ENCODE measurements at regions not wholly inside any gene's neighbourhood (a gene's known extent, or its start where the extent isn't known, plus 50 kb on each side); places are given as distances from the start of the nearest gene placed in this dataset.
A peak's percentile ranks its signal among the peaks of the same experiment; 100 is the strongest.

DNA sequence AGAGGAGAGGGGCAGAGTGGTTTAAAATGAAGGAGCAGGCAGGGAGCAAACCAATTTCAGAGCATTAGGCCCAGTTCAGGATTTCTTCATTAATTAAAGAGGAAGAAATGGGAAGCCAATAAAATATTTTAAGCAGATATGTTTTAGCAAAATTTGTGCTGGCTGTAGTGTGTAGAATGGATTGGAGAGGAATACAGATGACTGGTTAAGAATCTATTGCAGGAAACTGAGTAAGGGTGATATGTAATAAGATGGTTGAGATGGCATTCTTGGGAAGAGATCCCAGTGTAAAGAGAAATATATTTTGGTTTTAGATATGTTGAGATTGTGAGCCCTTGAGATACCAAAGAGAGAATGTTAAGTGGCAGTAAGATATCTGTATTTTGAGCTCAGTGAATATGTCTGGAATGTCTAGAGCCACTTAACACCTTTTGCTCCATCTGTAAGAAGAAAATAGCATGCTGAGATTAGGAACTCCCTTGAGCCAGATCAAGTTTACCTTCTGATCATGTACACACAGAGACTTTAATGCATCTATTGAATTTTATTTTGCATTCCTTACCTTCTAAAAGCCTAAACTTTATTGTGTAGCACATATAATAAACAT is 79.5 kb upstream of the SLC27A6 start:
- DNase-seq (ENCODE audit: low read depth), result no peak

- DNase-seq (ENCODE audit: low read depth), result no peak
Measured at GRCh38 chr5:128895122-128895521, 70.2 kb upstream of the SLC27A6 start.

GRCh38 chr5:128896675-128897074 is 68.6 kb upstream of the SLC27A6 start:
- DNase-seq (ENCODE audit: low read depth), result no peak

DNA sequence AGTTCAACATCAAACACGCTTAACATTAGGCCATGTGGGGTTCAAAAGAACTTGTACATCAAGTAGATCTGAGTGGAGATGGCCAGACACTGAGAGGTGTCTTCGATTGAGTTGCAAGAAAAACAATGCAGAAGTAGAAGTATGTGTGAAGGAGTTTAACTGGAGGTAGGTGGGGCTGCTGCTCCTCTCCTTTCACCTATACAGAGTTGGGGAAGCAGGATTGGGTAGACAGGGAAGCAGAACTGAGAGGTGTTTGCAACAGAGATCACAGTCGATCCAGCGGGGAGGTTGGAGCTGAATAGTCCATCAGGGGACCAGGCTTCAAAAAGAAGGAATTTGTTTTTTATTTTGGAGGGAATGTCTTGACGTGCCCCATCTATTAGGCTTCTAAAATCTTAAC is 61.7 kb upstream of the SLC27A6 start:
- no peak for DNase-seq (ENCODE audit: low read depth)

- no peak for DNase-seq (ENCODE audit: low read depth)
Measured at GRCh38 chr5:128904805-128905567, 60.3 kb upstream of the SLC27A6 start.

DNA sequence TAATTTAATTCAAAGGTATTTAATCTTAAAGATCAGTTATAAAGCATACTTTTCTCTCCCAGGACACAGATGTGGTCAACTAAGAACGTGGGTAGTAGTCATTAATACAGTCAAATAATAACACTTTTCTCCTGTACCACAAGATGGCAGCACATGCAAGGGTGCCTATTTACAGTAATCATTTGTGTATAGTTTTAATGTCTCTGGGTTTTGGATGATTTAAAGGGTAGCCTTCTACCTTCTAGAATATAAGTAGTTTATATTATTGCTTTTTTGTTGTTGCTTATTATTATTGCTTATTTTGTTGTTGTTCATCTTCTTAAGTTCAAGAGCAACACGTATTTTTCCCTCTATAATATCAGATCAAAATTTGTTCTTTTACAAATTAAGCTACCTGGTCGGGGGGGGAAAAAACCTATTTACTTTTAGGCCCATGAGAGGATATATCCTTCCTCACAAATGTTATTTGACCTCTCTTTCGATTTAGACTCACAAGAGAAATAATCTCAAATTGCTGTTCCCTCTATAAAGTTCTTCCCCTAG is 59.6 kb upstream of the SLC27A6 start:
- DNase-seq (ENCODE audit: low read depth), result peak; percentile 45

GRCh38 chr5:128913551-128913950 is 51.7 kb upstream of the SLC27A6 start:
- no peak for DNase-seq (ENCODE audit: low read depth)

Measured in non-pigmented ciliary epithelial cell (primary cell).